ENCODE measurements at regions not wholly inside any gene's neighbourhood (a gene's known extent, or its start where the extent isn't known, plus 50 kb on each side); places are given as distances from the start of the nearest gene placed in this dataset.

DNA sequence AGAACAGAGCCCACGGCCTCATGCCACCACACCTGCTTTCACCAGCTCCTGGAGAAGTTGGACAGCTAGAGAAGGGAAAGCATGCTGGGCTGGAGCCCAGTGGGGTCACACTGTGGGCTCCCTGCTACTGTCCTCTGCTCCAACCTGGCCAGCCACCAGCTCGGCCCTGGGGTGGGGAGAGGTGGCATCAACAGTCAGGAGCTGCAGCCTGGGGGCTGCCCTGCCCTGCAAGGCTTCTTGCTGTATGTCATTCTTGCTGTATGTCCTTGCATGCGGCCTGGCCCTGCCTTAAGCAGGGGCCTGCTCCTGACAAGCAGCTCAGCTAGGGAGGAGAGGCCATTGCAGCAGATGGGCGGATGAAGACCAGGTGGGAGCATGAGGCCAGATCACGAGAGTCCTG lies 50.7 kb upstream of the CCL2 start:
- peaks cover 25% of the 10 kb centered on the region for H3K27me3 Mint-ChIP-seq (ENCODE audit: low read depth)
- peaks cover 7% of the 10 kb centered on the region for H3K9me3 Mint-ChIP-seq

More for the DNA sequence above, 50.7 kb upstream of the CCL2 start:
- TF ChIP-seq, protein P1, sequence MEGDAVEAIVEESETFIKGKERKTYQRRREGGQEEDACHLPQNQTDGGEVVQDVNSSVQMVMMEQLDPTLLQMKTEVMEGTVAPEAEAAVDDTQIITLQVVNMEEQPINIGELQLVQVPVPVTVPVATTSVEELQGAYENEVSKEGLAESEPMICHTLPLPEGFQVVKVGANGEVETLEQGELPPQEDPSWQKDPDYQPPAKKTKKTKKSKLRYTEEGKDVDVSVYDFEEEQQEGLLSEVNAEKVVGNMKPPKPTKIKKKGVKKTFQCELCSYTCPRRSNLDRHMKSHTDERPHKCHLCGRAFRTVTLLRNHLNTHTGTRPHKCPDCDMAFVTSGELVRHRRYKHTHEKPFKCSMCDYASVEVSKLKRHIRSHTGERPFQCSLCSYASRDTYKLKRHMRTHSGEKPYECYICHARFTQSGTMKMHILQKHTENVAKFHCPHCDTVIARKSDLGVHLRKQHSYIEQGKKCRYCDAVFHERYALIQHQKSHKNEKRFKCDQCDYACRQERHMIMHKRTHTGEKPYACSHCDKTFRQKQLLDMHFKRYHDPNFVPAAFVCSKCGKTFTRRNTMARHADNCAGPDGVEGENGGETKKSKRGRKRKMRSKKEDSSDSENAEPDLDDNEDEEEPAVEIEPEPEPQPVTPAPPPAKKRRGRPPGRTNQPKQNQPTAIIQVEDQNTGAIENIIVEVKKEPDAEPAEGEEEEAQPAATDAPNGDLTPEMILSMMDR (IDR thresholded peaks at IDR 0.05; ENCODE audit: unreplicated experiment), result no peak
- no peak for DNase-seq (ENCODE audit: low spot score in 2 of 2, unreplicated experiment in 2 of 2)
- no peak overlapping the region for H3K4me3 Mint-ChIP-seq
- no peak overlapping the region for H3K27ac Mint-ChIP-seq
- peaks cover 9% of the 10 kb centered on the region for H3K4me1 Mint-ChIP-seq
- no peaks in the 10 kb centered on the region for H3K36me3 Mint-ChIP-seq

Data from mesothelial cell of epicardium (in vitro differentiated cells).